MM.1S (cell line): ENCODE measurements at regions not wholly inside any gene's neighbourhood (a gene's known extent, or its start where the extent isn't known, plus 50 kb on each side); places are given as distances from the start of the nearest gene placed in this dataset.

ENCODE experiments used
- DNase-seq: peaks from one replicate; pipeline ENCODE4 v3.0.0-alpha.2; 2015
- H2AFZ ChIP-seq: fragments of 300-600 bp; sonication (generic); 2 replicates; pipeline ENCODE4 v1.6.0; 2016; ENCODE audit warnings: antibody characterized with exemption, low read length
- H3F3A ChIP-seq: fragments of 300-600 bp; sonication (generic); 2 replicates; pipeline ENCODE4 v1.6.1; 2016; ENCODE audit warnings: mild to moderate bottlenecking, antibody characterized with exemption, low read length, moderate library complexity, mixed read lengths; ENCODE audit not compliant: insufficient read depth
- H3K27ac ChIP-seq: fragments of 300-600 bp; sonication (generic); 2 replicates; pipeline ENCODE4 v1.5.1; 2016; ENCODE audit warnings: mild to moderate bottlenecking, low read length
- H3K27me3 ChIP-seq: fragments of 300-600 bp; sonication (generic); replicated peaks from 2 replicates; pipeline ENCODE4 v1.6.0; 2016; ENCODE audit warnings: low read length; ENCODE audit not compliant: insufficient read depth
- H3K36me3 ChIP-seq: fragments of 300-600 bp; sonication (generic); replicated peaks from 2 replicates; pipeline ENCODE4 v1.6.1; 2016; ENCODE audit warnings: mild to moderate bottlenecking, low read length, mixed read lengths; ENCODE audit not compliant: insufficient read depth
- H3K4me1 ChIP-seq: fragments of 300-600 bp; sonication (generic); 2 replicates; pipeline ENCODE4 v1.6.1; 2016; ENCODE audit warnings: low read length, mixed read lengths
- H3K4me2 ChIP-seq: fragments of 300-600 bp; sonication (generic); 2 replicates; pipeline ENCODE4 v1.6.0; 2016; ENCODE audit warnings: low read depth, low read length
- H3K4me3 ChIP-seq: fragments of 300-600 bp; sonication (generic); 2 replicates; pipeline ENCODE4 v1.5.1; 2016; ENCODE audit warnings: low read length, mixed read lengths
- H3K79me2 ChIP-seq: fragments of 300-600 bp; sonication (generic); 2 replicates; pipeline ENCODE4 v1.6.1; 2016; ENCODE audit warnings: mixed run types, low read length, mixed read lengths
- H3K9ac ChIP-seq: fragments of 300-600 bp; sonication (generic); 2 replicates; pipeline ENCODE4 v1.6.1; 2016; ENCODE audit warnings: low read length, mixed read lengths
- H3K9me2 ChIP-seq: fragments of 300-600 bp; sonication (generic); replicated peaks from 2 replicates; pipeline ENCODE4 v1.6.1; 2016; ENCODE audit warnings: mild to moderate bottlenecking, low read length, mixed read lengths; ENCODE audit not compliant: insufficient read depth
- H3K9me3 ChIP-seq: fragments of 300-600 bp; sonication (generic); replicated peaks from 2 replicates; pipeline ENCODE4 v1.6.1; 2016; ENCODE audit warnings: mild to moderate bottlenecking, low read length, mixed read lengths; ENCODE audit not compliant: insufficient read depth
- H4K20me1 ChIP-seq: fragments of 300-600 bp; sonication (generic); 2 replicates; pipeline ENCODE4 v1.6.1; 2016; ENCODE audit warnings: mild to moderate bottlenecking, low read length, moderate library complexity, mixed read lengths; ENCODE audit not compliant: insufficient read depth
- CTCF ChIP-seq: fragments of 300-600 bp; sonication (generic); IDR thresholded peaks from 2 replicates; pipeline ENCODE4 v1.5.1; 2016; ENCODE audit warnings: antibody characterized with exemption, low read length, mixed read lengths
- EZH2 ChIP-seq: fragments of 300-600 bp; sonication (generic); optimal IDR thresholded peaks from 2 replicates; pipeline ENCODE3; 2017; ENCODE audit warnings: low read depth, mild to moderate bottlenecking, antibody characterized with exemption, low read length, mixed read lengths
- EZH2phosphoT487 ChIP-seq: fragments of 300-600 bp; sonication (generic); IDR thresholded peaks from 2 replicates; pipeline ENCODE4 v1.6.1; 2018; ENCODE audit warnings: antibody characterized with exemption, low read length

GRCh38 chr10:100618632-100619255 is 83.0 kb downstream of the HIF1AN start:
- Histone ChIP-seq H3K27me3 (peaks cover 89% of the 10 kb centered on the region), H3K79me2 (no peaks in the 10 kb centered on the region)
- no peak for DNase-seq

GRCh38 chr10:100620087-100620835 is 84.5 kb downstream of the HIF1AN start:
- Histone ChIP-seq H3K9me2 (no peaks in the 10 kb centered on the region), H3K4me3 (no peak overlapping the region), H3K9ac (no peak overlapping the region), H3K9me3 (no peaks in the 10 kb centered on the region), H3K4me2 (no peak overlapping the region), H3K79me2 (no peaks in the 10 kb centered on the region), H2AFZ (no peak overlapping the region), H4K20me1 (no peaks in the 10 kb centered on the region), H3K36me3 (no peaks in the 10 kb centered on the region), H3K4me1 (no peaks in the 10 kb centered on the region), H3K27me3 (peaks cover 91% of the 10 kb centered on the region), H3K27ac (no peak overlapping the region), H3F3A (no peaks in the 10 kb centered on the region)
- TF ChIP-seq EZH2 (no peak), EZH2phosphoT487 (no peak), CTCF (no peak)
- no peak for DNase-seq

More at GRCh38 chr10:100618632-100619255, 83.0 kb downstream of the HIF1AN start:
- no peak overlapping the region for H3K27ac ChIP-seq
- H3K9me3 ChIP-seq: no peaks in the 10 kb centered on the region
- H2AFZ ChIP-seq: no peak overlapping the region
- no peaks in the 10 kb centered on the region for H3K4me1 ChIP-seq
- no peaks in the 10 kb centered on the region for H3F3A ChIP-seq
- no peaks in the 10 kb centered on the region for H4K20me1 ChIP-seq
- H3K4me3 ChIP-seq: no peak overlapping the region
- no peaks in the 10 kb centered on the region for H3K36me3 ChIP-seq
- no peak overlapping the region for H3K4me2 ChIP-seq
- no peak overlapping the region for H3K9ac ChIP-seq
- no peaks in the 10 kb centered on the region for H3K9me2 ChIP-seq
- no peak for TF ChIP-seq EZH2phosphoT487
- TF ChIP-seq CTCF: no peak
- no peak for TF ChIP-seq EZH2

GRCh38 chr10:100621360-100622205 is 85.8 kb downstream of the HIF1AN start:
- no peaks in the 10 kb centered on the region for H3K9me3 ChIP-seq
- no peak overlapping the region for H3K9ac ChIP-seq
- no peaks in the 10 kb centered on the region for H3K4me1 ChIP-seq
- H3K36me3 ChIP-seq: no peaks in the 10 kb centered on the region
- H2AFZ ChIP-seq: no peak overlapping the region
- no peak overlapping the region for H3K4me2 ChIP-seq
- TF ChIP-seq EZH2phosphoT487 (no peak), CTCF (no peak), EZH2 (no peak)
- no peak for DNase-seq
- no peaks in the 10 kb centered on the region for H4K20me1 ChIP-seq
- H3K27me3 ChIP-seq: peaks cover 91% of the 10 kb centered on the region
- H3K79me2 ChIP-seq: no peaks in the 10 kb centered on the region
- H3K27ac ChIP-seq: no peak overlapping the region
- H3K4me3 ChIP-seq: no peak overlapping the region
- no peaks in the 10 kb centered on the region for H3K9me2 ChIP-seq
- no peaks in the 10 kb centered on the region for H3F3A ChIP-seq
